ENCODE measurements at regions not wholly inside any gene's neighbourhood (a gene's known extent, or its start where the extent isn't known, plus 50 kb on each side); places are given as distances from the start of the nearest gene placed in this dataset.
A peak's percentile ranks its signal among the peaks of the same experiment; 100 is the strongest.

- no peaks in the 10 kb centered on the region for H3K27me3 ChIP-seq (ENCODE audit: control insufficient read depth in 3 of 3, insufficient read depth in 3 of 3, low read depth in 1 of 3, low read length in 3 of 3)
- H2BK15ac ChIP-seq (ENCODE audit: low read length), result no peak overlapping the region
- no peak overlapping the region for H3K23ac ChIP-seq (ENCODE audit: low read depth, low read length, poor library complexity)
- H3K9ac ChIP-seq (ENCODE audit: low read depth, low read length, poor library complexity), result no peak overlapping the region
- no peak overlapping the region for H3K27ac ChIP-seq (replicated peaks; ENCODE audit: low read length)
- H3K14ac ChIP-seq (ENCODE audit: low read length), result no peak overlapping the region
- no peak overlapping the region for H3K18ac ChIP-seq (ENCODE audit: low read length)
- H3K4me2 ChIP-seq (ENCODE audit: insufficient read depth, low read length, poor library complexity, severe bottlenecking), result no peak overlapping the region
- H3K4me1 ChIP-seq (ENCODE audit: control insufficient read depth in 2 of 2, insufficient read depth in 1 of 2, low read depth in 1 of 2, low read length in 2 of 2), result peaks cover 0 to 2% of the 10 kb centered on the region in 2 donors
- no peak overlapping the region for H2BK120ac ChIP-seq (ENCODE audit: low read depth, low read length)
- no peak overlapping the region for H4K91ac ChIP-seq (ENCODE audit: low read depth, low read length, poor library complexity)
- no peaks in the 10 kb centered on the region for H3K9me3 ChIP-seq (replicated peaks in 1 of 2; ENCODE audit: control insufficient read depth in 2 of 2, insufficient read depth in 1 of 2, low read depth in 1 of 2, low read length in 2 of 2)
- no peaks in the 10 kb centered on the region for H3K36me3 ChIP-seq (replicated peaks in 1 of 2; ENCODE audit: control insufficient read depth in 2 of 2, insufficient read depth in 2 of 2, low read length in 2 of 2)
- WGBS, 2 donors (ENCODE audit: extremely low coverage in 2 of 2, insufficient read length in 2 of 2, insufficient replicate concordance in 1 of 2), result no CpG with 5 or more reads among the region's 1 CpG
- no peak overlapping the region for H3K4ac ChIP-seq (ENCODE audit: low read length)
- H3K4me3 ChIP-seq (ENCODE audit: low read length in 2 of 2), result no peak overlapping the region
- no peak overlapping the region for H4K8ac ChIP-seq (ENCODE audit: low read depth, low read length)
- H2BK5ac ChIP-seq (ENCODE audit: low read length), result no peak overlapping the region
- H2AK5ac ChIP-seq (ENCODE audit: low read depth, low read length), result no peak overlapping the region
- no peak overlapping the region for H2AFZ ChIP-seq (ENCODE audit: low read length)
- no peak for DNase-seq (ENCODE audit: low spot score)
- no peaks in the 10 kb centered on the region for H3K79me1 ChIP-seq (ENCODE audit: low read depth, low read length)
- H2BK12ac ChIP-seq (ENCODE audit: low read length), result no peak overlapping the region
These were observed 263.7 kb upstream of the PCDH9 start for GRCh38 chr13:67493835-67494234.

DNA sequence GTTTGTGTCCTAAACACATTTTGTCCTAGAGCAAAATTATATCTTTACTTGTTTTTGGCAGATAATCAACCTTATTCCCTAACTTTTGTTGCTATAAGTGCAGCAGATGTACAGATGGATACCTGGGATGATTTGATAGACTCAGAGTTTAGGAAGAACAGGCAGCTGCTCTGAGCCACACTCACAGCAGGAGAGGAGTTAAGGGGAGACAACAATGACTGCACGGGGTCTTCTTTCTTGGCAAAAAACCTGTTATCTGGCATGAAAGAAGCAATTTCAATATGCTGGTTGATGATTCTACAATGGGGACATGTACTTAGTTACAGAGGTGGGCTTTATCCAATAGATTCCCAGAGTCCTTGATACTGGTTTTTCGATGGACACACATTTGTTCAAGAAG, 258.9 kb upstream of the PCDH9 start:
- no peak overlapping the region for H3K9ac ChIP-seq (ENCODE audit: low read depth, low read length, poor library complexity)
- H3K36me3 ChIP-seq (replicated peaks in 1 of 2; ENCODE audit: control insufficient read depth in 2 of 2, insufficient read depth in 2 of 2, low read length in 2 of 2), result no peaks in the 10 kb centered on the region
- no peak overlapping the region for H3K4ac ChIP-seq (ENCODE audit: low read length)
- no peaks in the 10 kb centered on the region for H3K9me3 ChIP-seq (replicated peaks in 1 of 2; ENCODE audit: control insufficient read depth in 2 of 2, insufficient read depth in 1 of 2, low read depth in 1 of 2, low read length in 2 of 2)
- no peaks in the 10 kb centered on the region for H3K27me3 ChIP-seq (ENCODE audit: control insufficient read depth in 3 of 3, insufficient read depth in 3 of 3, low read depth in 1 of 3, low read length in 3 of 3)
- H3K18ac ChIP-seq (ENCODE audit: low read length), result no peak overlapping the region
- no peak overlapping the region for H2BK12ac ChIP-seq (ENCODE audit: low read length)
- no peak overlapping the region for H3K14ac ChIP-seq (ENCODE audit: low read length)
- no peak overlapping the region for H3K23ac ChIP-seq (ENCODE audit: low read depth, low read length, poor library complexity)
- H4K8ac ChIP-seq (ENCODE audit: low read depth, low read length), result no peak overlapping the region
- WGBS, 2 donors (ENCODE audit: extremely low coverage in 2 of 2, insufficient read length in 2 of 2, insufficient replicate concordance in 1 of 2), result no CpG with 5 or more reads among the region's 2 CpGs
- H3K79me1 ChIP-seq (ENCODE audit: low read depth, low read length), result no peaks in the 10 kb centered on the region
- no peak overlapping the region for H3K27ac ChIP-seq (replicated peaks; ENCODE audit: low read length)
- no peak overlapping the region for H4K91ac ChIP-seq (ENCODE audit: low read depth, low read length, poor library complexity)
- no peak overlapping the region for H2BK15ac ChIP-seq (ENCODE audit: low read length)
- peaks cover 0 to 2% of the 10 kb centered on the region in 2 donors for H3K4me1 ChIP-seq (ENCODE audit: control insufficient read depth in 2 of 2, insufficient read depth in 1 of 2, low read depth in 1 of 2, low read length in 2 of 2)
- peak overlapping the region; percentile 27 for H2AFZ ChIP-seq (ENCODE audit: low read length)
- H3K4me2 ChIP-seq (ENCODE audit: insufficient read depth, low read length, poor library complexity, severe bottlenecking), result no peak overlapping the region
- no peak overlapping the region for H2BK5ac ChIP-seq (ENCODE audit: low read length)
- DNase-seq (ENCODE audit: low spot score), result peak; percentile 11
- H3K4me3 ChIP-seq (ENCODE audit: low read length in 2 of 2), result no peak overlapping the region
- no peak overlapping the region for H2AK5ac ChIP-seq (ENCODE audit: low read depth, low read length)
- no peak overlapping the region for H2BK120ac ChIP-seq (ENCODE audit: low read depth, low read length)

DNA sequence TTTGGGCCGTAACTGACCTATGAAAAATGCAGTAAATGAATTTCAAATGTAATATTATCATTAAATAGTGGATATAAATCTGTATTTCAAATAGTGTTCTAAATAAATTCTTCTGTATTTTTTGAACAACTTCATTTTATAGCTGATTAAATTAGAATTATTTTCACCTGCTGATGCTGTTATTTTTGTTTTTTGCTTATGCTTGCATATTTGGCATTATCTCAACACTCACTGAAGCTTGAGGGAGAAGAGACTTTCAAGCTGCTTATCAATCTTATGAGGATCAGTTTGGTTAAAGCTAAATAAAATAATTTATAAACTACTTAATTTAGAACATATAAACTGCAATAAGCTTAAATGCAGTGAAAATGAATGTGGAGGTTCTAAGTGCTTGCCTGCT, 251.3 kb upstream of the PCDH9 start:
- no peaks in the 10 kb centered on the region for H3K4me1 ChIP-seq (ENCODE audit: control insufficient read depth in 2 of 2, insufficient read depth in 1 of 2, low read depth in 1 of 2, low read length in 2 of 2)
- no peak overlapping the region for H3K14ac ChIP-seq (ENCODE audit: low read length)
- no peak overlapping the region for H2AK5ac ChIP-seq (ENCODE audit: low read depth, low read length)
- no peak overlapping the region for H4K91ac ChIP-seq (ENCODE audit: low read depth, low read length, poor library complexity)
- H3K4ac ChIP-seq (ENCODE audit: low read length), result no peak overlapping the region
- no peaks in the 10 kb centered on the region for H3K27me3 ChIP-seq (ENCODE audit: control insufficient read depth in 3 of 3, insufficient read depth in 3 of 3, low read depth in 1 of 3, low read length in 3 of 3)
- no peaks in the 10 kb centered on the region for H3K9me3 ChIP-seq (replicated peaks in 1 of 2; ENCODE audit: control insufficient read depth in 2 of 2, insufficient read depth in 1 of 2, low read depth in 1 of 2, low read length in 2 of 2)
- no CpG with 5 or more reads among the region's 1 CpG for WGBS, 2 donors (ENCODE audit: extremely low coverage in 2 of 2, insufficient read length in 2 of 2, insufficient replicate concordance in 1 of 2)
- H2AFZ ChIP-seq (ENCODE audit: low read length), result no peak overlapping the region
- no peak overlapping the region for H3K4me2 ChIP-seq (ENCODE audit: insufficient read depth, low read length, poor library complexity, severe bottlenecking)
- no peak overlapping the region for H4K8ac ChIP-seq (ENCODE audit: low read depth, low read length)
- H3K4me3 ChIP-seq (ENCODE audit: low read length in 2 of 2), result no peak overlapping the region
- H3K18ac ChIP-seq (ENCODE audit: low read length), result no peak overlapping the region
- DNase-seq (ENCODE audit: low spot score), result no peak
- H3K9ac ChIP-seq (ENCODE audit: low read depth, low read length, poor library complexity), result no peak overlapping the region
- H2BK5ac ChIP-seq (ENCODE audit: low read length), result no peak overlapping the region
- H2BK15ac ChIP-seq (ENCODE audit: low read length), result no peak overlapping the region
- no peaks in the 10 kb centered on the region for H3K79me1 ChIP-seq (ENCODE audit: low read depth, low read length)
- no peak overlapping the region for H2BK12ac ChIP-seq (ENCODE audit: low read length)
- H3K23ac ChIP-seq (ENCODE audit: low read depth, low read length, poor library complexity), result no peak overlapping the region
- no peak overlapping the region for H2BK120ac ChIP-seq (ENCODE audit: low read depth, low read length)
- H3K27ac ChIP-seq (replicated peaks; ENCODE audit: low read length), result no peak overlapping the region
- H3K36me3 ChIP-seq (replicated peaks in 1 of 2; ENCODE audit: control insufficient read depth in 2 of 2, insufficient read depth in 2 of 2, low read length in 2 of 2), result no peaks in the 10 kb centered on the region

- H3K9me3 ChIP-seq (replicated peaks in 1 of 2; ENCODE audit: control insufficient read depth in 2 of 2, insufficient read depth in 1 of 2, low read depth in 1 of 2, low read length in 2 of 2), result peaks cover 0 to 5% of the 10 kb centered on the region in 2 donors
- no peaks in the 10 kb centered on the region for H3K36me3 ChIP-seq (replicated peaks in 1 of 2; ENCODE audit: control insufficient read depth in 2 of 2, insufficient read depth in 2 of 2, low read length in 2 of 2)
- H3K14ac ChIP-seq (ENCODE audit: low read length), result no peak overlapping the region
- H3K27ac ChIP-seq (replicated peaks; ENCODE audit: low read length), result no peak overlapping the region
- H4K91ac ChIP-seq (ENCODE audit: low read depth, low read length, poor library complexity), result no peak overlapping the region
- H3K9ac ChIP-seq (ENCODE audit: low read depth, low read length, poor library complexity), result no peak overlapping the region
- H2BK12ac ChIP-seq (ENCODE audit: low read length), result no peak overlapping the region
- no peaks in the 10 kb centered on the region for H3K4me1 ChIP-seq (ENCODE audit: control insufficient read depth in 2 of 2, insufficient read depth in 1 of 2, low read depth in 1 of 2, low read length in 2 of 2)
- no peak overlapping the region for H3K18ac ChIP-seq (ENCODE audit: low read length)
- no peak overlapping the region for H2AFZ ChIP-seq (ENCODE audit: low read length)
- H3K4ac ChIP-seq (ENCODE audit: low read length), result no peak overlapping the region
- no peak overlapping the region for H4K8ac ChIP-seq (ENCODE audit: low read depth, low read length)
- H3K4me2 ChIP-seq (ENCODE audit: insufficient read depth, low read length, poor library complexity, severe bottlenecking), result no peak overlapping the region
- H3K4me3 ChIP-seq (ENCODE audit: low read length in 2 of 2), result no peak overlapping the region
- no peaks in the 10 kb centered on the region for H3K27me3 ChIP-seq (ENCODE audit: control insufficient read depth in 3 of 3, insufficient read depth in 3 of 3, low read depth in 1 of 3, low read length in 3 of 3)
- no peak overlapping the region for H2BK120ac ChIP-seq (ENCODE audit: low read depth, low read length)
- no peak overlapping the region for H2BK5ac ChIP-seq (ENCODE audit: low read length)
- DNase-seq (ENCODE audit: low spot score), result no peak
- H3K79me1 ChIP-seq (ENCODE audit: low read depth, low read length), result no peaks in the 10 kb centered on the region
- H2BK15ac ChIP-seq (ENCODE audit: low read length), result no peak overlapping the region
- H2AK5ac ChIP-seq (ENCODE audit: low read depth, low read length), result no peak overlapping the region
- no peak overlapping the region for H3K23ac ChIP-seq (ENCODE audit: low read depth, low read length, poor library complexity)
- no CpG with 5 or more reads among the region's 3 CpGs for WGBS, 2 donors (ENCODE audit: extremely low coverage in 2 of 2, insufficient read length in 2 of 2, insufficient replicate concordance in 1 of 2)
These were observed 244.0 kb upstream of the PCDH9 start for GRCh38 chr13:67474115-67474514.
